CD4-positive, alpha-beta T cell treated with Interleukin-21 for 1 hour (primary cell): ENCODE measurements at regions not wholly inside any gene's neighbourhood (a gene's known extent, or its start where the extent isn't known, plus 50 kb on each side); places are given as distances from the start of the nearest gene placed in this dataset.

Source experiments
- DNase-seq: peaks from one replicate; pipeline ENCODE4 v3.0.0-alpha.2; 2020

DNA sequence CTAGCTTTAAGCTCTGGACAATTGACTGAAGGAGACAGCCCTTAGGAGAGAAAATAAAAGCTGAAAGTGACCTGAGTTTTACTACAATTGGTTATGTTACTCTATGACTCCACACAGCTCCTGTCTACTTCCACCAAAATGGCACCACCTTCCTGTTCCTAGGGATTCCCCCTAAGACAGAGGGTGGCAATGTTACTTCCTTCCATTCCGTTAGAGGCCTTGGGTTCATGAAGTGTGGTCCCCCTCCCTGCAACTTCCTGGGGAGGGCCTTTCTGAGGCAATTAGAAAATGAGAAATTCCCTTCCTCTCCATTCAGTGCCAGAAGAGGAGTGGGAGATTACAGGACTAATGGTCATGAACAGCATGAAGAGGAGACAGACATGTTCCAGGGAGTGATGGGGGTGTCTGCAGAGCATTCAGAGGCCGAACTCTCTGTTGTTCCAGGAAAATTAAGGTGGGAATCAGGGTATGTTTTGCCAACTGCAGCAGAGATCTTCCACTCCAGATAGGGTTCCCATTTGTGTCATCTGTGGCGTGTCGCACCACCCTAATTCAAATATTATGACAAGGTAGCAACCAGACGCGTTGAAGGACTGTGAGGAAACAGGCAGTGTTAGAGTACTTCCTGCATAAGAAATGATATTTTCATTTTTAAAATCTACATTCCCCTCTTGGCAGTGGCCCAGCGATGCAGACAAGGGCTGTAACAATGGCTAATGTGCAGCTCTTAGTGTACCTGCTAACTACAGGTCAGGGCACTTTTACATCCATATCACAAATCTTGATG lies 53.1 kb upstream of the TRIM67 start:
- DNase-seq: no peak

GRCh38 chr1:231107600-231108326 lies 54.1 kb upstream of the TRIM67 start:
- DNase-seq: no peak

- no peak for DNase-seq
These were observed 54.7 kb upstream of the TRIM67 start for GRCh38 chr1:231107151-231107550.

- DNase-seq: no peak
These were observed 55.5 kb upstream of the TRIM67 start for GRCh38 chr1:231106347-231106746.

DNA sequence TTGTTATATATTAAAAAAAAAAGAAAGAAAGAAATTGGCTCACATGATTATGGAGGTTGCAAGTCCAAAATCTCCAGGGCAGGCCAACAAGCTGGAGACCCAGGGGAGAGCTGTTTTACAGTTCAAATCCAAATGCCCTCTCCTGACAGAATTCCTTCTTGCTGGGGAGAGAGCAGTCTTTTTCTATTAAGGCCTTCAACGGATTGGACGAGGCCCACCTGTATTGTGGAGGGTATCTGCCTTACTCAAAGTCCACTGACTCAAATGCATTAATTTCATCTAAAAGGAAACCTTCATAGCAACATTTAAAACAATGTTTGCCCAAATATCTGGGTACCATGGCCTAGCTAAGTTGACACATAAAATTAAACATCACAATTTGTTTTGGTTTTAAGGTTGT lies 56.9 kb upstream of the TRIM67 start:
- no peak for DNase-seq

DNA sequence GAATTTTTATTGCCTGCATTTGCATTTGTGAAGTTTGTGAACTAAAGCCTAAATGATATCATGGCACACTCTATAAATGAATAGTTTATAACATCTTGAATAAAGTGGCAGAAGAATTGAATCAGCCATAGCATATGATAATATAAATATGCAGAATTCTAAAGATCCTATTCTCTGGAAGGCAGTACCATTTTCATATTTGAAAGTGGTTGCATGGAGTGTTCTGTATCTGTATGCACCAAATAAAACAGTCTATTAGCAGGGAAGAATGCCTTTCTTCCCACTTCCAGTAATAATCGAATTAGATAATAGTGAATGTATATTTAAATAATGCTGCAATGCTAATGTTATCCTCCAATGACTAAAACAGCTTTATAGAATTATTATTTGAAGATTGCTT lies 57.9 kb upstream of the TRIM67 start:
- DNase-seq: no peak

DNA sequence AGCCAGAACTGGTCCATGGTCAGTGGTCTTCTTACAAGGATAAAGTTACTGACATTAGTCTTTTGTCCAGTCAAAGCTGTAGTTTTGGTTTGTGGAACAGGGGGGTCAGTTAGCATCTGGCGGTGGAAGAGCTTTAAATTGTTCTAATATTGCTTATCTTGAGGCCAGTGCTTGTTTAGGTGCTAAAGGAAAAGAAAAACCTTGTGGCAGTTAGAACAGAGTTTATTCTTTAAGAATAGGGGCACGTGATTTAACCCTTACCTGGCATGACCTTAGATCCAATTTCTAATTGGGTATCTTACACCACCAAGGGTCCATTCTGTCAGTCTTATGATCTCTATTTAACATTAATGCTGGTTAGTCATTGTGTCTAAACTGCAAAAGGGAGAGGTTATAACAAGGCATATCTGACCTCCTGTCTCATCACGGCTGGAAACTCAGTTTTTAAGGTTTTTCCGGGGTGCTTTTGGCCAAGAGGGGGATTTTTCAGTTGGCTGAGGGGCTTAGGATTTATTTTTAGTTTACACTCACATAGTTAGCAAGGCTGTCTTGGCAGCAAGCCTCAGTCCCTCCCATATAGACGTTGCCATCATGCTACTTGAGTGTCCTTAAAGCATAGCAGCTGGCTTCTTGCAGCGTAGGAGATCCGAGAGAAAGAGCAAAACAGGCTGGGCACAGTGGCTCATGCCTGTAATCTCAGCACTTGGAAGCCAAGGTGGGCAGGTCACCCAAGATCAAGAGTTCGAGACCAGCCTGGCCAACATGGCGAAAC lies 60.1 kb upstream of the FAM89A start:
- no peak for DNase-seq

- DNase-seq: no peak
These were observed 59.3 kb upstream of the FAM89A start for GRCh38 chr1:231099311-231099710.

DNA sequence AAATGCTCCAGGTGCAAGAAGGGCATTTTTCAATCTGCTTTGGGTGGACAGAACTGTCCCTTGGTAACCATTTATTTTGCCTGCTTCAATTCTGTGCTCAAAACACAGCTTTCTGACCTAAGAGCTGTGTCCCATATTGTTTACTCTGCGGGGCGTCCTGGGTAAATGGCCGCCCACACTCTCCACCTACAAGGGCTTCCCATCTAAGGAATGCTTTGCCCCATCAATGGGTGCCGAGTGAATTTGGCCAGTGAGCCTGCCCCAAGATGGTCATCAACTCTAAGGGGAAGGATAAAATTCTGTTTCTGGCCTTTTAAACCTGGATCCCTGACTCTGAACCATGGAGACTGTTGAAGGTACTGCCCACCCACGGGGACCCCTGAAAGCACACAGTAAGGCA lies 55.5 kb upstream of the FAM89A start:
- no peak for DNase-seq

GRCh38 chr1:231094421-231094820 lies 54.4 kb upstream of the FAM89A start:
- DNase-seq: no peak

GRCh38 chr1:231093156-231093922 lies 53.3 kb upstream of the FAM89A start:
- no peak for DNase-seq

- no peak for DNase-seq
These were observed 52.3 kb upstream of the FAM89A start for GRCh38 chr1:231092380-231092779.

DNA sequence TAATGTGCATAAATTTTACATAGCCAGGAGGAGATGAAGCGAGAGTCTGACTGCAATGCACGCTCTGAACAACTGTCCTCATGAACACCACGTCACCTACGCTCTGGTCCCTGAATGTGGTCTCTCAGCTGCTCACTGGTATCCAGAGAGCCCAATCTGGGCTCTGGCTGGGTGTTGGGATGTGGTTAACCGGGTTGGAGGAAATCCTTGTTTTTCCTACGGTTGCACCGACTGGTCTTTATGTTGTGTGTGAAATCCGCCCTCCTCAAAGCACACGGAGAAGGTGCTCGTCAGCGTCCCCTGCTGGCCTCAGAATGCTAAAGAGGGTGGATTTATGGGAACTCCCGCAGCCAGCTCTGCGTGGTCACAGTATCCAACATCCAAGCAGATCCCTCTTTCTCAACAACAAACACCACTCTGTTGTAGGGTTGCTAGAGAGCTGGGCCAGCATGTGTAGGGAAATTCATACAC lies 51.8 kb upstream of the FAM89A start:
- peak; percentile 24 for DNase-seq

DNA sequence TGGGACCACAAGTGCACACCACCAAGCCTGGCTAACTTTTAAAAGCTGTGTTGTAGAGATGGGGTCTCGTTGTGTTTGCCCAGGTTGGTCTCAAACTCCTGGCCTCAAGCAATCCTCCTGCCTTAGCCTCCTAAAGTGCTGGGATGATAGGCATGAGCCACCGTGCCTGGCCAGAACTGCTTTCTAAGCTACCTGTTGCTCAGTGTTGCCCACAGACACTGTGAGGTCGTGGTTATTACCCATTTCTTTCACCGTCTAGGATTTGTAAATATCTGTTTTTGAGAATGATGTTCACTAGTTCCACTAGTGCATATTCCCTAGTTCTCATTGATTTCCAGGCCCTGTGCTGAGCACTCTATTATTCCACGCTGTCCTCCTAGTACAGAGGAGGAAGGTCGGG lies 51.4 kb upstream of the FAM89A start:
- no peak for DNase-seq
